K562 (cell line): ENCODE measurements at regions not wholly inside any gene's neighbourhood (a gene's known extent, or its start where the extent isn't known, plus 50 kb on each side); places are given as distances from the start of the nearest gene placed in this dataset.

Experiments
- ATAC-seq: fragments of 200-7000 bp; cut with Tn5 transposase; 3 replicates; pipeline ENCODE4 v1.9.1; 2020; ENCODE audit warnings: moderate library complexity
- BruUV-seq: library from RNA; stranded (reverse); fragments of 400-500 nt; replicated peaks from 2 replicates; lab custom pipeline; 2021; lab: Mats Ljungman, UMichigan
- CTCF ChIA-PET: fragments of 300-600 bp; formaldehyde crosslinking; extraction: SDS; loops from one replicate; lab custom pipeline; 2021; ENCODE audit warnings: low intra/inter-chr PET ratio; lab: Yijun Ruan, JAX
- POLR2A ChIA-PET: fragments of 300-600, 350-650 bp; sonication (Branson Sonifier 250); formaldehyde crosslinking; extraction: SDS; loops from one replicate; lab custom pipeline; 2021; ENCODE audit warnings: antibody characterized with exemption, inconsistent platforms; lab: Yijun Ruan, JAX
- DNase-seq, 4 experiments: peaks; one replicate each; pipeline versions ENCODE4 v3.0.0 to v3.0.0-alpha.2; 2011 to 2018; ENCODE audit warnings: low spot score in 3 of 4, mixed read lengths in 3 of 4; ENCODE audit errors: extremely low read depth in 1 of 4
- FAIRE-seq: peaks from 2 replicates; lab custom pipeline; 2011; peaks lifted over from hg19 to GRCh38; lab: Jason Lieb, UNC
- H2AFZ ChIP-seq: 2 replicates; pipeline ENCODE4 v1.6.0; 2011; ENCODE audit warnings: low read depth, low read length, control low read depth, inconsistent platforms
- H3K27ac ChIP-seq: fragments of 200-600 bp; 3 replicates; pipeline ENCODE4 v1.8.0; 2011; ENCODE audit warnings: low read depth, mild to moderate bottlenecking, control low read depth, inconsistent platforms, low read length, moderate library complexity, mixed read lengths; ENCODE audit errors: extremely low read depth
- H3K27me3 ChIP-seq, 2 experiments: fragments of 300-600 bp in 1 of 2; 2 replicates in 1 of 2; 3 replicates in 1 of 2; pipeline versions ENCODE4 v1.6.0 to v1.8.0; 2011; ENCODE audit warnings: inconsistent platforms in 2 of 2, low read length in 2 of 2, mild to moderate bottlenecking in 1 of 2, mixed read lengths in 1 of 2, moderate library complexity in 1 of 2; ENCODE audit not compliant: control insufficient read depth in 2 of 2, insufficient read depth in 2 of 2
- H3K36me3 ChIP-seq: fragments of 300-600 bp; 3 replicates; pipeline ENCODE4 v1.8.0; 2011; ENCODE audit warnings: mild to moderate bottlenecking, low read length, inconsistent platforms; ENCODE audit not compliant: control insufficient read depth, insufficient read depth
- H3K4me1 ChIP-seq, 2 experiments: fragments of 200-600 bp in 1 of 2; replicated peaks in 1 of 2; 2 replicates in 1 of 2; 3 replicates in 1 of 2; pipeline versions ENCODE4 v1.5.1 to v1.8.0; 2011; ENCODE audit warnings: inconsistent platforms in 2 of 2, low read length in 2 of 2, mild to moderate bottlenecking in 1 of 2, mixed read lengths in 1 of 2, moderate library complexity in 1 of 2; ENCODE audit not compliant: control insufficient read depth in 2 of 2, insufficient read depth in 2 of 2
- H3K4me2 ChIP-seq: 2 replicates; pipeline ENCODE4 v1.6.1; 2011; ENCODE audit warnings: low read length, control low read depth, inconsistent platforms, mixed read lengths; ENCODE audit not compliant: insufficient read depth
- H3K4me3 ChIP-seq: fragments of 200-600 bp; sonication (generic), shearing (Covaris generic); 2 replicates; pipeline ENCODE4 v1.5.1; 2016; ENCODE audit warnings: control low read depth, inconsistent platforms
- H3K79me2 ChIP-seq: fragments of 200-600 bp; 3 replicates; pipeline ENCODE4 v1.8.0; 2011; ENCODE audit warnings: low read length, inconsistent platforms; ENCODE audit not compliant: control insufficient read depth, insufficient read depth
- H3K9ac ChIP-seq, 2 experiments: 2 replicates each; pipeline versions ENCODE4 v1.6.0 to v1.6.1; 2011; ENCODE audit warnings: low read depth in 2 of 2, low read length in 2 of 2, control low read depth in 1 of 2, inconsistent platforms in 1 of 2, mild to moderate bottlenecking in 1 of 2, mixed read lengths in 1 of 2; ENCODE audit not compliant: insufficient read depth in 1 of 2
- H3K9me1 ChIP-seq: one replicate; pipeline ENCODE4 v1.6.0; 2011; ENCODE audit warnings: inconsistent platforms, mild to moderate bottlenecking, low read length, moderate library complexity; ENCODE audit not compliant: control insufficient read depth, insufficient read depth
- H3K9me3 ChIP-seq: replicated peaks from 2 replicates; pipeline ENCODE4 v1.5.1; 2011; ENCODE audit warnings: low read depth, low read length, inconsistent platforms; ENCODE audit not compliant: control insufficient read depth, insufficient read depth
- H4K20me1 ChIP-seq: replicated peaks from 2 replicates; pipeline ENCODE4 v1.6.1; 2011; ENCODE audit warnings: low read length, inconsistent platforms, mixed read lengths; ENCODE audit not compliant: control insufficient read depth, insufficient read depth
- KLF16 ChIP-seq: IDR thresholded peaks from 2 replicates; pipeline ENCODE4 v1.6.1; 2016; ENCODE audit warnings: antibody characterized with exemption
- PCBP2 ChIP-seq: fragments of 200-400 bp; formaldehyde crosslinking; IDR thresholded peaks from 2 replicates; pipeline ENCODE4 v1.6.1; 2018; ENCODE audit warnings: low read length, low read depth, mild to moderate bottlenecking, moderate library complexity; ENCODE audit not compliant: poor library complexity, severe bottlenecking
- RBM14 ChIP-seq: fragments of 200-400 bp; formaldehyde crosslinking; IDR thresholded peaks from 2 replicates; pipeline ENCODE4 v1.6.1; 2018; ENCODE audit warnings: low read depth, mild to moderate bottlenecking, low read length, moderate library complexity, borderline replicate concordance; ENCODE audit not compliant: insufficient read depth
- SMARCE1 ChIP-seq: fragments of 450-650 bp; IDR thresholded peaks from 2 replicates; pipeline ENCODE4 v1.7.1; 2016; ENCODE audit warnings: mild to moderate bottlenecking
- ZBED1 ChIP-seq: IDR thresholded peaks from 2 replicates; pipeline ENCODE4 v1.6.1; 2014
- ZNF785 ChIP-seq: fragments of 250-450 bp; sonication (Bioruptor Pico); IDR thresholded peaks from 2 replicates; pipeline ENCODE4 v1.4.0; 2020; ENCODE audit warnings: mild to moderate bottlenecking
- WGBS: fragments of 100-300 bp; shearing (Covaris generic); methylation state at CpG from one replicate; pipeline ENCODE4 v1.1.6; 2016; ENCODE audit warnings: low coverage, mixed read lengths; ENCODE audit not compliant: insufficient coverage; ENCODE audit errors: missing lambda C conversion rate; 5-methylcytosine and 5-hydroxymethylcytosine counted together
- in situ Hi-C: fragments of 300-500 bp; cut with MboI; formaldehyde crosslinking; loops from 4 replicates; pipeline ENCODE4 v1.15.0; 2018; ENCODE audit warnings: inconsistent platforms, mixed read lengths
- intact Hi-C: fragments of 100-400 bp; cut with micrococcal nuclease; formaldehyde crosslinking; loops from 2 replicates; pipeline ENCODE4 v1.14.2; 2022
- TF ChIP-seq, protein P1 (sequence below): fragments of 450-650 bp; IDR thresholded peaks from 2 replicates; pipeline ENCODE4 v1.7.0; 2016; ENCODE audit warnings: borderline replicate concordance
- TF ChIP-seq, protein P2 (sequence below): fragments of 450-650 bp; formaldehyde crosslinking; IDR thresholded peaks from 2 replicates; pipeline ENCODE4 v1.4.0; 2020; ENCODE audit warnings: mild to moderate bottlenecking, moderate library complexity
- TF ChIP-seq, protein P3 (sequence below): IDR thresholded peaks from 2 replicates; pipeline ENCODE4 v1.6.1; 2016; ENCODE audit warnings: missing genetic modification characterization, missing compliant biosample characterization
- TF ChIP-seq, protein P4 (sequence below): fragments of 250-450 bp; sonication (Bioruptor Pico); IDR thresholded peaks from 2 replicates; pipeline ENCODE4 v1.8.0; 2021; ENCODE audit warnings: mild to moderate bottlenecking, moderate library complexity
- TF ChIP-seq, protein P5 (sequence below): fragments of 150-350 bp; IDR thresholded peaks from 2 replicates; pipeline ENCODE4 v1.6.1; 2014; ENCODE audit warnings: low read depth, mild to moderate bottlenecking, low read length, borderline replicate concordance

DNA sequence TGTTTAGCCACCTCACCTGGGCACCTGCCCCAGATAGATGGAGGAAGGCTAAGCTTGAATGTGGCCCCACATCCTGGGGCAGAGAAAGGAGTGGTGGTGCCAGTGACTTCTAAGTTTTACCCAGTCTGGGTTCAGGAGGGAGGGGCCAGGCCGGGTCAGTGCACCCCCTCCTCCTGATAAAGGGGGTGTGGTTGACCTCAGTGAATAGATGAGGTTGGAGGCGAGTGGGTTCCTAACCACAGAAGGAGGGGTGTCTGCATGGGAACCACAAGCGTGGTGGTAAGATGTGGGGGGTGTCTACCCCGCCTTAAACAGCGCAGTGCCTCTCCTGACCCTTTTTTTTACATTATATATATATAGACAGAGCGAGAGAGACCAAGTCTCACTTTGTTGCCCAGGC lies 105.3 kb upstream of the KCTD7 start:
- Histone ChIP-seq H2AFZ (no peak overlapping the region), H3K36me3 (no peaks in the 10 kb centered on the region), H3K9me3 (no peaks in the 10 kb centered on the region), H3K27ac (no peak overlapping the region), H3K4me2 (no peak overlapping the region), H3K9me1 (no peaks in the 10 kb centered on the region), H3K79me2 (no peaks in the 10 kb centered on the region), H3K4me1 (peaks cover 0 to 9% of the 10 kb centered on the region in 2 experiments; a peak in 2 of 5 replicates), H4K20me1 (no peaks in the 10 kb centered on the region), H3K27me3 (peaks cover 0 to 5% of the 10 kb centered on the region in 2 experiments; a peak in 2 of 5 replicates), H3K9ac (peak overlapping the region in 1 of 2 experiments; percentile 20; a peak in 1 of 4 replicates), H3K4me3 (no peak overlapping the region)
- ATAC-seq, result peak; percentile 30
- intact Hi-C loops, result no loop called here
- WGBS, result 28% methylated on average over 6 of the region's 6 CpGs
- DNase-seq, result peak in 1 of 4 experiments; percentile 24
- no peak for FAIRE-seq
- in situ Hi-C loops, result no loop called here
- no TSS peak for BruUV-seq
- CTCF ChIA-PET, result no interaction called here
- POLR2A ChIA-PET, result no interaction called here
- TF ChIP-seq, protein P1, sequence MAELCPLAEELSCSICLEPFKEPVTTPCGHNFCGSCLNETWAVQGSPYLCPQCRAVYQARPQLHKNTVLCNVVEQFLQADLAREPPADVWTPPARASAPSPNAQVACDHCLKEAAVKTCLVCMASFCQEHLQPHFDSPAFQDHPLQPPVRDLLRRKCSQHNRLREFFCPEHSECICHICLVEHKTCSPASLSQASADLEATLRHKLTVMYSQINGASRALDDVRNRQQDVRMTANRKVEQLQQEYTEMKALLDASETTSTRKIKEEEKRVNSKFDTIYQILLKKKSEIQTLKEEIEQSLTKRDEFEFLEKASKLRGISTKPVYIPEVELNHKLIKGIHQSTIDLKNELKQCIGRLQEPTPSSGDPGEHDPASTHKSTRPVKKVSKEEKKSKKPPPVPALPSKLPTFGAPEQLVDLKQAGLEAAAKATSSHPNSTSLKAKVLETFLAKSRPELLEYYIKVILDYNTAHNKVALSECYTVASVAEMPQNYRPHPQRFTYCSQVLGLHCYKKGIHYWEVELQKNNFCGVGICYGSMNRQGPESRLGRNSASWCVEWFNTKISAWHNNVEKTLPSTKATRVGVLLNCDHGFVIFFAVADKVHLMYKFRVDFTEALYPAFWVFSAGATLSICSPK, result no peak
- TF ChIP-seq, protein P2, sequence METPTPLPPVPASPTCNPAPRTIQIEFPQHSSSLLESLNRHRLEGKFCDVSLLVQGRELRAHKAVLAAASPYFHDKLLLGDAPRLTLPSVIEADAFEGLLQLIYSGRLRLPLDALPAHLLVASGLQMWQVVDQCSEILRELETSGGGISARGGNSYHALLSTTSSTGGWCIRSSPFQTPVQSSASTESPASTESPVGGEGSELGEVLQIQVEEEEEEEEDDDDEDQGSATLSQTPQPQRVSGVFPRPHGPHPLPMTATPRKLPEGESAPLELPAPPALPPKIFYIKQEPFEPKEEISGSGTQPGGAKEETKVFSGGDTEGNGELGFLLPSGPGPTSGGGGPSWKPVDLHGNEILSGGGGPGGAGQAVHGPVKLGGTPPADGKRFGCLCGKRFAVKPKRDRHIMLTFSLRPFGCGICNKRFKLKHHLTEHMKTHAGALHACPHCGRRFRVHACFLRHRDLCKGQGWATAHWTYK, result no peak
- TF ChIP-seq KLF16, result no peak
- no peak for TF ChIP-seq PCBP2
- no peak for TF ChIP-seq RBM14
- TF ChIP-seq, protein P3, sequence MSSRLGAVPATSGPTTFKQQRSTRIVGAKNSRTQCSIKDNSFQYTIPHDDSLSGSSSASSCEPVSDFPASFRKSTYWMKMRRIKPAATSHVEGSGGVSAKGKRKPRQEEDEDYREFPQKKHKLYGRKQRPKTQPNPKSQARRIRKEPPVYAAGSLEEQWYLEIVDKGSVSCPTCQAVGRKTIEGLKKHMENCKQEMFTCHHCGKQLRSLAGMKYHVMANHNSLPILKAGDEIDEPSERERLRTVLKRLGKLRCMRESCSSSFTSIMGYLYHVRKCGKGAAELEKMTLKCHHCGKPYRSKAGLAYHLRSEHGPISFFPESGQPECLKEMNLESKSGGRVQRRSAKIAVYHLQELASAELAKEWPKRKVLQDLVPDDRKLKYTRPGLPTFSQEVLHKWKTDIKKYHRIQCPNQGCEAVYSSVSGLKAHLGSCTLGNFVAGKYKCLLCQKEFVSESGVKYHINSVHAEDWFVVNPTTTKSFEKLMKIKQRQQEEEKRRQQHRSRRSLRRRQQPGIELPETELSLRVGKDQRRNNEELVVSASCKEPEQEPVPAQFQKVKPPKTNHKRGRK (tag), result no peak
- TF ChIP-seq SMARCE1, result no peak
- TF ChIP-seq, protein P4, sequence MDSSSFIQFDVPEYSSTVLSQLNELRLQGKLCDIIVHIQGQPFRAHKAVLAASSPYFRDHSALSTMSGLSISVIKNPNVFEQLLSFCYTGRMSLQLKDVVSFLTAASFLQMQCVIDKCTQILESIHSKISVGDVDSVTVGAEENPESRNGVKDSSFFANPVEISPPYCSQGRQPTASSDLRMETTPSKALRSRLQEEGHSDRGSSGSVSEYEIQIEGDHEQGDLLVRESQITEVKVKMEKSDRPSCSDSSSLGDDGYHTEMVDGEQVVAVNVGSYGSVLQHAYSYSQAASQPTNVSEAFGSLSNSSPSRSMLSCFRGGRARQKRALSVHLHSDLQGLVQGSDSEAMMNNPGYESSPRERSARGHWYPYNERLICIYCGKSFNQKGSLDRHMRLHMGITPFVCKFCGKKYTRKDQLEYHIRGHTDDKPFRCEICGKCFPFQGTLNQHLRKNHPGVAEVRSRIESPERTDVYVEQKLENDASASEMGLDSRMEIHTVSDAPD (CRISPR knock-in tag), result no peak
- TF ChIP-seq, protein P5, sequence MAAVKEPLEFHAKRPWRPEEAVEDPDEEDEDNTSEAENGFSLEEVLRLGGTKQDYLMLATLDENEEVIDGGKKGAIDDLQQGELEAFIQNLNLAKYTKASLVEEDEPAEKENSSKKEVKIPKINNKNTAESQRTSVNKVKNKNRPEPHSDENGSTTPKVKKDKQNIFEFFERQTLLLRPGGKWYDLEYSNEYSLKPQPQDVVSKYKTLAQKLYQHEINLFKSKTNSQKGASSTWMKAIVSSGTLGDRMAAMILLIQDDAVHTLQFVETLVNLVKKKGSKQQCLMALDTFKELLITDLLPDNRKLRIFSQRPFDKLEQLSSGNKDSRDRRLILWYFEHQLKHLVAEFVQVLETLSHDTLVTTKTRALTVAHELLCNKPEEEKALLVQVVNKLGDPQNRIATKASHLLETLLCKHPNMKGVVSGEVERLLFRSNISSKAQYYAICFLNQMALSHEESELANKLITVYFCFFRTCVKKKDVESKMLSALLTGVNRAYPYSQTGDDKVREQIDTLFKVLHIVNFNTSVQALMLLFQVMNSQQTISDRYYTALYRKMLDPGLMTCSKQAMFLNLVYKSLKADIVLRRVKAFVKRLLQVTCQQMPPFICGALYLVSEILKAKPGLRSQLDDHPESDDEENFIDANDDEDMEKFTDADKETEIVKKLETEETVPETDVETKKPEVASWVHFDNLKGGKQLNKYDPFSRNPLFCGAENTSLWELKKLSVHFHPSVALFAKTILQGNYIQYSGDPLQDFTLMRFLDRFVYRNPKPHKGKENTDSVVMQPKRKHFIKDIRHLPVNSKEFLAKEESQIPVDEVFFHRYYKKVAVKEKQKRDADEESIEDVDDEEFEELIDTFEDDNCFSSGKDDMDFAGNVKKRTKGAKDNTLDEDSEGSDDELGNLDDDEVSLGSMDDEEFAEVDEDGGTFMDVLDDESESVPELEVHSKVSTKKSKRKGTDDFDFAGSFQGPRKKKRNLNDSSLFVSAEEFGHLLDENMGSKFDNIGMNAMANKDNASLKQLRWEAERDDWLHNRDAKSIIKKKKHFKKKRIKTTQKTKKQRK, result no peak
- TF ChIP-seq ZBED1, result no peak
- no peak for TF ChIP-seq ZNF785
